ENCODE measurements at regions not wholly inside any gene's neighbourhood (a gene's known extent, or its start where the extent isn't known, plus 50 kb on each side); places are given as distances from the start of the nearest gene placed in this dataset.

GRCh38 chr21:31503939-31504338 lies 155.6 kb upstream of the SOD1 start:
- Mint-ChIP-seq H3K27ac (ENCODE audit: unreplicated experiment) (no peak overlapping the region), H3K27me3 (ENCODE audit: low read depth) (no peaks in the 10 kb centered on the region), H3K4me1 (ENCODE audit: low read depth) (no peaks in the 10 kb centered on the region), H3K4me3 (ENCODE audit: unreplicated experiment) (no peak overlapping the region), H3K36me3 (ENCODE audit: low read depth) (no peaks in the 10 kb centered on the region), H3K9me3 (ENCODE audit: low read depth) (no peaks in the 10 kb centered on the region)
- DNase-seq (ENCODE audit: low spot score), result no peak
- no peak for TF ChIP-seq CTCF (IDR thresholded peaks at IDR 0.05)

GRCh38 chr21:31503467-31503866 lies 156.0 kb upstream of the SOD1 start:
- no peaks in the 10 kb centered on the region for H3K9me3 Mint-ChIP-seq (ENCODE audit: low read depth)
- TF ChIP-seq CTCF (IDR thresholded peaks at IDR 0.05), result no peak
- H3K4me3 Mint-ChIP-seq (ENCODE audit: unreplicated experiment), result no peak overlapping the region
- no peaks in the 10 kb centered on the region for H3K36me3 Mint-ChIP-seq (ENCODE audit: low read depth)
- no peak overlapping the region for H3K27ac Mint-ChIP-seq (ENCODE audit: unreplicated experiment)
- no peaks in the 10 kb centered on the region for H3K4me1 Mint-ChIP-seq (ENCODE audit: low read depth)
- no peak for DNase-seq (ENCODE audit: low spot score)
- H3K27me3 Mint-ChIP-seq (ENCODE audit: low read depth), result no peaks in the 10 kb centered on the region

GRCh38 chr21:31502537-31503143 lies 156.9 kb upstream of the SOD1 start:
- no peak overlapping the region for H3K4me3 Mint-ChIP-seq (ENCODE audit: unreplicated experiment)

GRCh38 chr21:31501926-31502325 lies 157.6 kb upstream of the SOD1 start:
- no peak overlapping the region for H3K4me3 Mint-ChIP-seq (ENCODE audit: unreplicated experiment)
- no peaks in the 10 kb centered on the region for H3K9me3 Mint-ChIP-seq (ENCODE audit: low read depth)

More at GRCh38 chr21:31502537-31503143, 156.9 kb upstream of the SOD1 start:
- Mint-ChIP-seq H3K27ac (ENCODE audit: unreplicated experiment) (no peak overlapping the region), H3K27me3 (ENCODE audit: low read depth) (no peaks in the 10 kb centered on the region), H3K9me3 (ENCODE audit: low read depth) (no peaks in the 10 kb centered on the region), H3K36me3 (ENCODE audit: low read depth) (no peaks in the 10 kb centered on the region), H3K4me1 (ENCODE audit: low read depth) (no peaks in the 10 kb centered on the region)
- no peak for TF ChIP-seq CTCF (IDR thresholded peaks at IDR 0.05)
- no peak for DNase-seq (ENCODE audit: low spot score)

GRCh38 chr21:31500982-31501381 lies 156.9 kb upstream of the TIAM1 start:
- Mint-ChIP-seq H3K4me1 (ENCODE audit: low read depth) (no peaks in the 10 kb centered on the region), H3K27me3 (ENCODE audit: low read depth) (no peaks in the 10 kb centered on the region), H3K27ac (ENCODE audit: unreplicated experiment) (no peak overlapping the region), H3K36me3 (ENCODE audit: low read depth) (no peaks in the 10 kb centered on the region), H3K4me3 (ENCODE audit: unreplicated experiment) (no peak overlapping the region), H3K9me3 (ENCODE audit: low read depth) (no peaks in the 10 kb centered on the region)
- no peak for TF ChIP-seq CTCF (IDR thresholded peaks at IDR 0.05)
- no peak for DNase-seq (ENCODE audit: low spot score)

More at GRCh38 chr21:31501926-31502325, 157.6 kb upstream of the SOD1 start:
- H3K27ac Mint-ChIP-seq (ENCODE audit: unreplicated experiment), result no peak overlapping the region
- H3K4me1 Mint-ChIP-seq (ENCODE audit: low read depth), result no peaks in the 10 kb centered on the region
- H3K27me3 Mint-ChIP-seq (ENCODE audit: low read depth), result no peaks in the 10 kb centered on the region
- no peaks in the 10 kb centered on the region for H3K36me3 Mint-ChIP-seq (ENCODE audit: low read depth)
- TF ChIP-seq CTCF (IDR thresholded peaks at IDR 0.05), result no peak
- DNase-seq (ENCODE audit: low spot score), result no peak

Measured in chondrocyte (in vitro differentiated cells).